IPS-NIHi7 (cell line): ENCODE measurements at regions not wholly inside any gene's neighbourhood (a gene's known extent, or its start where the extent isn't known, plus 50 kb on each side); places are given as distances from the start of the nearest gene placed in this dataset.
"Not testable (repeated sequence)": the region's sequence is repeated elsewhere in the genome, so short reads cannot be mapped to it uniquely, and the experiment has no call there.

Experiments used
- DNase-seq: peaks from one replicate; pipeline ENCODE4 v3.0.0; 2012; ENCODE audit warnings: mixed read lengths; ENCODE audit errors: extremely low spot score

GRCh38 chr6:119880840-119881239 lies 531.3 kb upstream of the MAN1A1 start:
- DNase-seq, result no peak

- no peak for DNase-seq
These were observed 530.2 kb upstream of the MAN1A1 start for GRCh38 chr6:119879731-119880130.

- no peak for DNase-seq
These were observed 524.8 kb upstream of the MAN1A1 start for GRCh38 chr6:119874381-119874780.

GRCh38 chr6:119873107-119873506 lies 523.5 kb upstream of the MAN1A1 start:
- no peak for DNase-seq

- no peak for DNase-seq
These were observed 522.0 kb upstream of the MAN1A1 start for GRCh38 chr6:119871520-119871919.

- no peak for DNase-seq
These were observed 516.1 kb upstream of the MAN1A1 start for GRCh38 chr6:119865466-119866350.

GRCh38 chr6:119862719-119863118 lies 513.2 kb upstream of the MAN1A1 start:
- DNase-seq, result no peak

GRCh38 chr6:119858901-119859300 lies 509.3 kb upstream of the MAN1A1 start:
- no peak for DNase-seq

GRCh38 chr6:119856136-119856535 lies 506.6 kb upstream of the MAN1A1 start:
- no peak for DNase-seq

- DNase-seq, result no peak
These were observed 499.1 kb upstream of the MAN1A1 start for GRCh38 chr6:119848696-119849095.

GRCh38 chr6:119845161-119845560 lies 495.6 kb upstream of the MAN1A1 start:
- DNase-seq, result no peak

- no peak for DNase-seq
These were observed 494.8 kb upstream of the MAN1A1 start for GRCh38 chr6:119844387-119844786.

- DNase-seq, result no peak
These were observed 492.6 kb upstream of the MAN1A1 start for GRCh38 chr6:119842191-119842590.

- no peak for DNase-seq
These were observed 488.5 kb upstream of the MAN1A1 start for GRCh38 chr6:119838043-119838442.

- DNase-seq, result no peak
These were observed 484.9 kb upstream of the MAN1A1 start for GRCh38 chr6:119834418-119834817.

GRCh38 chr6:119832411-119832810 lies 482.9 kb upstream of the MAN1A1 start:
- no peak for DNase-seq

GRCh38 chr6:119830494-119831295 lies 481.1 kb upstream of the MAN1A1 start:
- DNase-seq, result no peak

GRCh38 chr6:119830069-119830468 lies 480.5 kb upstream of the MAN1A1 start:
- no peak for DNase-seq

GRCh38 chr6:119829499-119829898 lies 479.9 kb upstream of the MAN1A1 start:
- not testable (repeated sequence) for DNase-seq

GRCh38 chr6:119829006-119829405 lies 479.4 kb upstream of the MAN1A1 start:
- DNase-seq, result no peak

- no peak for DNase-seq
These were observed 471.8 kb upstream of the MAN1A1 start for GRCh38 chr6:119821380-119821779.

- no peak for DNase-seq
These were observed 469.3 kb upstream of the MAN1A1 start for GRCh38 chr6:119818876-119819275.
